ENCODE measurements at regions not wholly inside any gene's neighbourhood (a gene's known extent, or its start where the extent isn't known, plus 50 kb on each side); places are given as distances from the start of the nearest gene placed in this dataset.

DNA sequence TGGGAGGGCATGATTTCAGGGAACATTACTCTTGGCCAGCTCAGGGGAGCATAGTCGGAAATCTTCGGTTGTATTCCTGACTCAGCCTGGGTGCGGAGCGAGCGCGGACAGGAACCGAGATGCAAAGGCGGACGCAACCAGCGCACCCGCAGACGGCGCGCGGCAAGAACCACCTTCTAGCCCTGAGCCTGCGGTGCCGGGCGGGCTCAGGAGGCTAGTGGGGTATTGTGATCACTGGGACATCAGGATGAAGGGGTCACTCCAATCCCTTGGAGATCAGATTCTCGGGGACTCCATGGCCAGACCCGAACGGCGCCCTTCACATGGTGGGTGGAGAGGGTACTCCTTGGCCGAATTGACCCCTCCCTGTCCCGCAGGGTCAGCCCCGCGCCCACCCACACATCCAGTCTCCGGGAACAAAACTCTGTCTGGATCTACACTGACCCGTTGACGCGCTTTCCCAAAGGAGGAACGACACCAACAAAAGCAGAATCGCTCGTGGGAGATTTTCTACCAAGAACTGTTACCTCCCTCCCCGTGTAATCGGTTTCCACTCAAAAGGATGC, 730.5 kb downstream of the ZWINT start:
- Histone ChIP-seq H2AFZ (ENCODE audit: low read depth, low read length) (no peak overlapping the region), H3K4me3 (ENCODE audit: low read depth in 1 of 2, low read length in 2 of 2) (no peak overlapping the region), H3K36me3 (ENCODE audit: insufficient read depth, low read length) (no peaks in the 10 kb centered on the region), H4K20me1 (ENCODE audit: insufficient read depth, low read length) (no peaks in the 10 kb centered on the region), H3K4me1 (ENCODE audit: insufficient read depth, low read length) (no peaks in the 10 kb centered on the region), H3K4me2 (ENCODE audit: insufficient read depth, low read length) (no peak overlapping the region), H3K79me2 (ENCODE audit: insufficient read depth, low read length) (no peaks in the 10 kb centered on the region), H3K27me3 (ENCODE audit: insufficient read depth, low read length, poor library complexity) (no peaks in the 10 kb centered on the region), H3K9me3 (ENCODE audit: insufficient read depth, low read length, severe bottlenecking) (peaks cover 5% of the 10 kb centered on the region), H3K9ac (ENCODE audit: low read depth, low read length) (no peak overlapping the region), H3K27ac (ENCODE audit: low read length) (no peak overlapping the region)
- no peak for DNase-seq
- TF ChIP-seq EZH2 (IDR thresholded peaks at IDR 0.05; ENCODE audit: borderline replicate concordance, low read depth, low read length, severe bottlenecking), result no peak
- TF ChIP-seq, protein P1, sequence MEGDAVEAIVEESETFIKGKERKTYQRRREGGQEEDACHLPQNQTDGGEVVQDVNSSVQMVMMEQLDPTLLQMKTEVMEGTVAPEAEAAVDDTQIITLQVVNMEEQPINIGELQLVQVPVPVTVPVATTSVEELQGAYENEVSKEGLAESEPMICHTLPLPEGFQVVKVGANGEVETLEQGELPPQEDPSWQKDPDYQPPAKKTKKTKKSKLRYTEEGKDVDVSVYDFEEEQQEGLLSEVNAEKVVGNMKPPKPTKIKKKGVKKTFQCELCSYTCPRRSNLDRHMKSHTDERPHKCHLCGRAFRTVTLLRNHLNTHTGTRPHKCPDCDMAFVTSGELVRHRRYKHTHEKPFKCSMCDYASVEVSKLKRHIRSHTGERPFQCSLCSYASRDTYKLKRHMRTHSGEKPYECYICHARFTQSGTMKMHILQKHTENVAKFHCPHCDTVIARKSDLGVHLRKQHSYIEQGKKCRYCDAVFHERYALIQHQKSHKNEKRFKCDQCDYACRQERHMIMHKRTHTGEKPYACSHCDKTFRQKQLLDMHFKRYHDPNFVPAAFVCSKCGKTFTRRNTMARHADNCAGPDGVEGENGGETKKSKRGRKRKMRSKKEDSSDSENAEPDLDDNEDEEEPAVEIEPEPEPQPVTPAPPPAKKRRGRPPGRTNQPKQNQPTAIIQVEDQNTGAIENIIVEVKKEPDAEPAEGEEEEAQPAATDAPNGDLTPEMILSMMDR (IDR thresholded peaks at IDR 0.05; ENCODE audit: borderline replicate concordance, extremely low read depth, low read length, poor library complexity, severe bottlenecking), result no peak
- ATAC-seq (ENCODE audit: insufficient read depth, low read depth), result no peak

DNA sequence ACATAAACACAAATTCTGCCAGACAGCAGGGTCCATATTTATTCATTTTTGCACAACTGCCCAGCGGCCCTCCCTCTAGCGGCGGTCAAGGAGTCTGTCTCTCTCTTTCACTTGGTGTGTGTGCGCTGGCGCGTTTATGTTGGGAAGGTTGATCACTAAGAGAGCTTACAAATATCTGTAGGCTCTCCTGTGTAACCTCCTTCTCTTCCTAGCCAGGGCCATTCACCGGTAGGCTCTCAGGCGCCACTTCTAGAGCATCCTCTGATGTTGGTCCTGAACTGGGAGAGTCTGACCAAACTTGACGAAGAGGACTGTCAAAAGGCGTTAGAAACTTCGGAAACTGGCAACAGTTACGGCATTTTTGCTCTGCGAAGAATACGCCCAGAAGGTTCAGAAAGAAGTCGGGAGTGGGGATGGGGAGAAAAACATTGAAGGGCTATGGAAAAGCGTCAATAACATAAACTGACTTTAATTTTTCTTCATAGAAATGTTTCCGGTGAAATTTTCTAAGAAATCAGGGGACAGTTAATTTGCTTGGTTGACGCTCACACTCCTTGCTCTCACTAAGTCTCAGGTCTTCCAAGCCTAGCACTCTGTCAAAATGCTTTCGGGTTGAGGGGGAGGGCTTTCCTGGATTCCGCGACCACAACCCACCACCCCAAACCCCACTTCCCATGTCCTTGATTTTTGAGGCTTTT, 731.1 kb downstream of the ZWINT start:
- no peak overlapping the region for H3K4me2 ChIP-seq (ENCODE audit: insufficient read depth, low read length)
- ATAC-seq (ENCODE audit: insufficient read depth, low read depth) (no peak), DNase-seq (no peak)
- no peaks in the 10 kb centered on the region for H3K27me3 ChIP-seq (ENCODE audit: insufficient read depth, low read length, poor library complexity)
- H4K20me1 ChIP-seq (ENCODE audit: insufficient read depth, low read length), result no peaks in the 10 kb centered on the region
- TF ChIP-seq, protein P1 (IDR thresholded peaks at IDR 0.05; ENCODE audit: borderline replicate concordance, extremely low read depth, low read length, poor library complexity, severe bottlenecking), result no peak
- TF ChIP-seq EZH2 (IDR thresholded peaks at IDR 0.05; ENCODE audit: borderline replicate concordance, low read depth, low read length, severe bottlenecking), result no peak
- no peaks in the 10 kb centered on the region for H3K4me1 ChIP-seq (ENCODE audit: insufficient read depth, low read length)
- H3K36me3 ChIP-seq (ENCODE audit: insufficient read depth, low read length), result no peaks in the 10 kb centered on the region
- H3K27ac ChIP-seq (ENCODE audit: low read length), result no peak overlapping the region
- H3K9ac ChIP-seq (ENCODE audit: low read depth, low read length), result no peak overlapping the region
- H2AFZ ChIP-seq (ENCODE audit: low read depth, low read length), result no peak overlapping the region
- H3K9me3 ChIP-seq (ENCODE audit: insufficient read depth, low read length, severe bottlenecking), result peaks cover 5% of the 10 kb centered on the region
- H3K4me3 ChIP-seq (ENCODE audit: low read depth in 1 of 2, low read length in 2 of 2), result no peak overlapping the region
- H3K79me2 ChIP-seq (ENCODE audit: insufficient read depth, low read length), result no peaks in the 10 kb centered on the region

DNA sequence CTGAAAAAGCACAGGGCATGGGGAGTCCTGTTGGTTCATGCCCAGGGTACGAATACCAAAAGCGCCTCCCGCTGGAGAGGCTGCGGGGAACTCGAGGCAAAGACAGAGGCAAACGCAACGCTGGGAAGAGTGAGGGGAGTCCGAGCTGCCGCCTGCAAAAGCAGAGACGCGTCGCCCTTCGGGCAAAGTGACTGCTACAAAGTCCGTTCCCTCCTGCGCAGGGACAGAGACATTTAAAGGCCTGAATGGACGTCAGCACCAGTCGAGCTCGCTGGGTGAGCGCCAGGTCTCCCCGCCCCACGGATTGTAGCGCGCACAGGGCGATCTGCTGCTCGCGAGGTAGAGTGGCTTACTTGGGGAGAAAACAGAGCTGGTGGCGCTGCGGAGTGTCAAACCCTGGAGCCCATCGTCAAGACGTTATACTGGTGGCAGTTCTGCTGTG, 732.8 kb downstream of the ZWINT start:
- Histone ChIP-seq H3K79me2 (ENCODE audit: insufficient read depth, low read length) (no peaks in the 10 kb centered on the region), H3K4me3 (ENCODE audit: low read depth in 1 of 2, low read length in 2 of 2) (no peak overlapping the region), H4K20me1 (ENCODE audit: insufficient read depth, low read length) (no peaks in the 10 kb centered on the region), H3K9ac (ENCODE audit: low read depth, low read length) (no peak overlapping the region), H3K4me1 (ENCODE audit: insufficient read depth, low read length) (no peaks in the 10 kb centered on the region), H3K27me3 (ENCODE audit: insufficient read depth, low read length, poor library complexity) (no peaks in the 10 kb centered on the region), H2AFZ (ENCODE audit: low read depth, low read length) (no peak overlapping the region), H3K36me3 (ENCODE audit: insufficient read depth, low read length) (no peaks in the 10 kb centered on the region), H3K27ac (ENCODE audit: low read length) (no peak overlapping the region), H3K9me3 (ENCODE audit: insufficient read depth, low read length, severe bottlenecking) (peaks cover 5% of the 10 kb centered on the region), H3K4me2 (ENCODE audit: insufficient read depth, low read length) (no peak overlapping the region)
- ATAC-seq (ENCODE audit: insufficient read depth, low read depth) (no peak), DNase-seq (no peak)
- TF ChIP-seq EZH2 (IDR thresholded peaks at IDR 0.05; ENCODE audit: borderline replicate concordance, low read depth, low read length, severe bottlenecking), result no peak
- TF ChIP-seq, protein P1 (IDR thresholded peaks at IDR 0.05; ENCODE audit: borderline replicate concordance, extremely low read depth, low read length, poor library complexity, severe bottlenecking), result no peak

Data from DND-41 (cell line).